Neural cell (in vitro differentiated cells): ENCODE measurements at regions not wholly inside any gene's neighbourhood (a gene's known extent, or its start where the extent isn't known, plus 50 kb on each side); places are given as distances from the start of the nearest gene placed in this dataset.

ENCODE experiments used
- H2AFZ ChIP-seq: fragments of 200-600, 300-800 bp; sonication (generic), shearing (Covaris generic); 2 replicates; pipeline ENCODE4 v1.6.0; 2014; ENCODE audit warnings: low read depth, mild to moderate bottlenecking, antibody characterized with exemption, low read length, moderate library complexity
- H3F3A ChIP-seq: fragments of 200-600 bp; shearing (Covaris generic); 2 replicates; pipeline ENCODE4 v1.6.1; 2016; ENCODE audit warnings: mild to moderate bottlenecking, moderate library complexity, mixed read lengths, antibody characterized with exemption, low read length; ENCODE audit not compliant: insufficient read depth, poor library complexity, severe bottlenecking
- H3K27ac ChIP-seq: fragments of 200-600, 300-800 bp; sonication (generic), shearing (Covaris generic); 2 replicates; pipeline ENCODE4 v1.5.1; 2014; ENCODE audit warnings: mild to moderate bottlenecking, low read length, moderate library complexity
- H3K27me3 ChIP-seq: fragments of 300-800, 200-600 bp; sonication (generic), shearing (Covaris generic); 2 replicates; pipeline ENCODE4 v1.6.0; 2014; ENCODE audit warnings: mild to moderate bottlenecking, low read depth, low read length, moderate library complexity; ENCODE audit not compliant: insufficient read depth
- H3K36me3 ChIP-seq: fragments of 300-800, 200-600 bp; sonication (generic), shearing (Covaris generic); 2 replicates; pipeline ENCODE4 v1.5.1; 2014; ENCODE audit warnings: mild to moderate bottlenecking, antibody characterized with exemption, low read length, moderate library complexity; ENCODE audit not compliant: insufficient read depth
- H3K4me2 ChIP-seq: fragments of 300-800, 200-600 bp; sonication (generic), shearing (Covaris generic); 2 replicates; pipeline ENCODE4 v1.6.0; 2014; ENCODE audit warnings: mild to moderate bottlenecking, low read length
- H3K4me3 ChIP-seq: fragments of 300-800, 200-600 bp; sonication (generic), shearing (Covaris generic); 2 replicates; pipeline ENCODE4 v1.5.1; 2014; ENCODE audit warnings: mild to moderate bottlenecking, low read length, moderate library complexity
- H3K79me2 ChIP-seq: fragments of 200-600 bp; shearing (Covaris generic); replicated peaks from 2 replicates; pipeline ENCODE4 v1.6.0; 2014; ENCODE audit warnings: mild to moderate bottlenecking, low read length, moderate library complexity; ENCODE audit not compliant: insufficient read depth
- H3K9ac ChIP-seq: fragments of 300-800, 200-600 bp; sonication (generic), shearing (Covaris generic); 2 replicates; pipeline ENCODE4 v1.6.1; 2016; ENCODE audit warnings: mild to moderate bottlenecking, low read length, mixed read lengths
- H3K9me2 ChIP-seq: fragments of 200-600 bp; shearing (Covaris generic); 2 replicates; pipeline ENCODE4 v1.6.1; 2016; ENCODE audit warnings: mild to moderate bottlenecking, low read length, mixed read lengths; ENCODE audit not compliant: insufficient read depth
- H3K9me3 ChIP-seq: fragments of 200-600, 300-800 bp; sonication (generic), shearing (Covaris generic); 2 replicates; pipeline ENCODE4 v1.6.1; 2016; ENCODE audit warnings: mild to moderate bottlenecking, mixed run types, low read length, moderate library complexity, mixed read lengths
- H4K20me1 ChIP-seq: fragments of 200-600 bp; shearing (Covaris generic); 2 replicates; pipeline ENCODE4 v1.6.1; 2016; ENCODE audit warnings: mild to moderate bottlenecking, mixed run types; ENCODE audit not compliant: insufficient read depth
- CTCF ChIP-seq: fragments of 450-650 bp; IDR thresholded peaks from 2 replicates; pipeline ENCODE4 v1.5.1; 2014; ENCODE audit warnings: antibody characterized with exemption, mild to moderate bottlenecking, moderate library complexity; ENCODE audit not compliant: poor library complexity, severe bottlenecking
- EP300 ChIP-seq: fragments of 450-650 bp; conservative IDR thresholded peaks from 2 replicates; pipeline ENCODE4 v1.6.1; 2014; ENCODE audit warnings: antibody characterized with exemption, mild to moderate bottlenecking, moderate library complexity; ENCODE audit not compliant: poor library complexity, severe bottlenecking
- EZH2 ChIP-seq: fragments of 200-600, 300-800 bp; shearing (Covaris generic), sonication (generic); IDR thresholded peaks from 2 replicates; pipeline ENCODE4 v1.6.1; 2014; ENCODE audit warnings: antibody characterized with exemption, low read length, borderline replicate concordance, mild to moderate bottlenecking; ENCODE audit not compliant: insufficient read depth, poor library complexity, severe bottlenecking
- MXI1 ChIP-seq: fragments of 450-650 bp; conservative IDR thresholded peaks from 2 replicates; pipeline ENCODE4 v1.6.1; 2014; ENCODE audit warnings: antibody characterized with exemption, mild to moderate bottlenecking; ENCODE audit not compliant: poor library complexity, severe bottlenecking
- POLR2AphosphoS5 ChIP-seq: IDR thresholded peaks from 2 replicates; pipeline ENCODE4 v1.6.1; 2012
- RAD21 ChIP-seq: fragments of 450-650 bp; conservative IDR thresholded peaks from 2 replicates; pipeline ENCODE4 v1.6.1; 2014; ENCODE audit warnings: antibody characterized with exemption, mild to moderate bottlenecking, moderate library complexity
- REST ChIP-seq: IDR thresholded peaks from 2 replicates; pipeline ENCODE4 v1.6.1; 2012; ENCODE audit warnings: borderline replicate concordance
- SMC3 ChIP-seq: fragments of 450-650 bp; conservative IDR thresholded peaks from 2 replicates; pipeline ENCODE4 v1.6.1; 2014; ENCODE audit warnings: antibody characterized with exemption, mild to moderate bottlenecking, moderate library complexity; ENCODE audit not compliant: poor library complexity
- TAF1 ChIP-seq: IDR thresholded peaks from 2 replicates; pipeline ENCODE4 v1.6.1; 2012; ENCODE audit warnings: low read depth

DNA sequence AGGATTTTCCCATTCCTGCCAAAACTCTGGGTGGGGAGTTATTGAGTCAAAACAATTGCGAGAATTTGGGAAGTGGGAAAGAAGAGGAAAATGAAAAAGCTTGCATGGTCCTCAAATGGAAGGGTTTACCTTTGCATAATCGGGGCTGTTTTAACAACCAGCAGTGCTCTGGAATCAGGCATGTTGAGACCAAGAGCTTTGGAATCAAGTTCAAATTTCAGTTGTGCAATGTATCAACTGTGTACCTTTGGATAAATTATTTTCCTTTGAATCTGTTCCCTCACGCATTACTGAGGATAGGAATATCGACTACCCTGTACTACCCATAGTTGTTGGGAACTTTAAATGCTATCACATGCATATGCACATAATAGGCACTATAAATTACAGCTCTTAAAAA lies 205.5 kb downstream of the JCAD start:
- no peak for TF ChIP-seq POLR2AphosphoS5
- Histone ChIP-seq H3K79me2 (no peaks in the 10 kb centered on the region), H2AFZ (no peak overlapping the region), H3K9me2 (no peaks in the 10 kb centered on the region), H3K27me3 (no peaks in the 10 kb centered on the region), H3K4me3 (no peak overlapping the region), H3K9ac (no peak overlapping the region), H3K4me2 (no peak overlapping the region), H3K27ac (no peak overlapping the region), H3K9me3 (no peaks in the 10 kb centered on the region), H4K20me1 (no peaks in the 10 kb centered on the region), H3K36me3 (no peaks in the 10 kb centered on the region), H3F3A (no peaks in the 10 kb centered on the region)

DNA sequence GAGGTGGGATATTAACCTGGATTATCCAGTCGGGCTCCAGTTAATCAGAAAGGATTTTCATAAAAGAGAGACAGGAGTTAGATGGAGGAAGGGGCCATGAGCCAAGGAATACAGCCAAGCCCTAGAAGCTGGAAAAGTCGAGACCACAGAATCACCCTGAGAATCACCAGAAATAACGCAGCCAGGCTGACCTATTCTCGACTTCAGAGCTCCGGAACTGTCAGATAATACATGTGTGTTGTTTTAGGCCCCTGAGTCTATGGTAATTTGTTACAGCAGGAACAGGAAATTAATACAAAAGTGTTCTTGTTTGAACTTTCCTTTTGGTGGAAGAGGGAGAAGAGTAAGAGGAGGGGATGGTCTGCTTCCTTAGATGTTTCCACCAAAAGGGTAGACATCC lies 208.1 kb downstream of the JCAD start:
- Histone ChIP-seq H3K27ac (no peak overlapping the region), H4K20me1 (no peaks in the 10 kb centered on the region), H3K9ac (no peak overlapping the region), H3K4me2 (no peak overlapping the region), H3K9me2 (no peaks in the 10 kb centered on the region), H3K9me3 (no peaks in the 10 kb centered on the region), H3K27me3 (no peaks in the 10 kb centered on the region), H3K4me3 (no peak overlapping the region), H3K36me3 (no peaks in the 10 kb centered on the region), H3K79me2 (no peaks in the 10 kb centered on the region), H2AFZ (no peak overlapping the region), H3F3A (no peaks in the 10 kb centered on the region)
- no peak for TF ChIP-seq SMC3
- no peak for TF ChIP-seq CTCF
- no peak for TF ChIP-seq RAD21
- no peak for TF ChIP-seq POLR2AphosphoS5
- TF ChIP-seq TAF1, result no peak
- no peak for TF ChIP-seq EP300
- TF ChIP-seq MXI1, result no peak
- no peak for TF ChIP-seq EZH2
- TF ChIP-seq REST, result no peak

DNA sequence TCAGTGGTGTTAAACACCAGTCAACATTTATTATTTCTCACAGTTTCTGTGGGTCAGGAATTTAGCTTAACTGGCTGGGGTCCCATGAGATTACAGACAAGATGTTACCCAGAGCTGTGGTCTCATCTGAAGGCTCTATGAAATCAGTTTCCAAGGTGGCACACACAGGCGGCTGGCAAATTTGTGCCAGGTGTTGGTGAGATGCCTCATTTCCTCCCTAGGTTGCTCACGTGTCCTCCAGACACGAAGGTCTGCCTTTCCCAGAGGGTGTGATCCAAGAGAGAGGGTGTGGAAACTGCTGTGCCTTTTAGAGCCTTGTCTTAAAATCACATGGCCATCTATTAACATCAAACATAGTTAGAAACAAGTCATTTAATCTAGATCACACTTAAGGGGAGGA lies 209.0 kb downstream of the JCAD start:
- Histone ChIP-seq H3K4me2 (no peak overlapping the region), H3K4me3 (no peak overlapping the region), H2AFZ (no peak overlapping the region), H3K27me3 (no peaks in the 10 kb centered on the region), H3F3A (no peaks in the 10 kb centered on the region), H3K9me2 (no peaks in the 10 kb centered on the region), H3K79me2 (no peaks in the 10 kb centered on the region), H4K20me1 (no peaks in the 10 kb centered on the region), H3K36me3 (no peaks in the 10 kb centered on the region), H3K9me3 (no peaks in the 10 kb centered on the region), H3K9ac (no peak overlapping the region), H3K27ac (no peak overlapping the region)
- no peak for TF ChIP-seq TAF1
